ENCODE measurements at regions not wholly inside any gene's neighbourhood (a gene's known extent, or its start where the extent isn't known, plus 50 kb on each side); places are given as distances from the start of the nearest gene placed in this dataset.

GRCh38 chr2:122545821-122546220, 790.4 kb downstream of the TSN start:
- Histone ChIP-seq H3K4me2 (ENCODE audit: insufficient read depth, low read length) (no peak overlapping the region), H3K4me3 (no peak overlapping the region), H3K27ac (ENCODE audit: extremely low read depth, low read depth, low read length) (no peak overlapping the region), H3K9me3 (replicated peaks; ENCODE audit: control insufficient read depth, insufficient read depth, low read depth, low read length) (no peaks in the 10 kb centered on the region), H3K27me3 (ENCODE audit: control insufficient read depth in 2 of 2, insufficient read depth in 2 of 2, low read length in 2 of 2) (no peaks in the 10 kb centered on the region), H3K4me1 (replicated peaks in 1 of 2; ENCODE audit: control insufficient read depth in 2 of 2, insufficient read depth in 2 of 2, low read length in 2 of 2) (no peaks in the 10 kb centered on the region), H3K79me2 (ENCODE audit: control insufficient read depth, insufficient read depth, low read length) (no peaks in the 10 kb centered on the region), H2AFZ (ENCODE audit: low read depth, low read length) (no peak overlapping the region), H3K9ac (ENCODE audit: insufficient read depth in 1 of 2, low read depth in 2 of 2, low read length in 2 of 2) (no peak overlapping the region), H3K9me1 (ENCODE audit: control insufficient read depth, insufficient read depth, low read length) (no peaks in the 10 kb centered on the region), H4K20me1 (replicated peaks; ENCODE audit: control insufficient read depth, insufficient read depth, low read length) (no peaks in the 10 kb centered on the region), H3K36me3 (ENCODE audit: control insufficient read depth, insufficient read depth, low read length) (no peaks in the 10 kb centered on the region)
- no TSS peak for BruUV-seq (replicated peaks)
- ChIA-PET CTCF (ENCODE audit: low intra/inter-chr PET ratio) (no interaction called here), POLR2A (no interaction called here)
- in situ Hi-C loops (cut with MboI) (no loop called here), intact Hi-C loops (cut with micrococcal nuclease) (no loop called here)
- FAIRE-seq (no peak), DNase-seq (ENCODE audit: extremely low read depth in 1 of 4, low spot score in 3 of 4) (no peak), ATAC-seq (no peak)
- WGBS (ENCODE audit: insufficient coverage, low coverage, missing lambda C conversion rate), result 10% methylated on average over 4 of the region's 4 CpGs
- no peak for TF ChIP-seq NFIX (CRISPR knock-in tag; IDR thresholded peaks at IDR 0.05; ENCODE audit: low read depth)
- TF ChIP-seq, protein P1, sequence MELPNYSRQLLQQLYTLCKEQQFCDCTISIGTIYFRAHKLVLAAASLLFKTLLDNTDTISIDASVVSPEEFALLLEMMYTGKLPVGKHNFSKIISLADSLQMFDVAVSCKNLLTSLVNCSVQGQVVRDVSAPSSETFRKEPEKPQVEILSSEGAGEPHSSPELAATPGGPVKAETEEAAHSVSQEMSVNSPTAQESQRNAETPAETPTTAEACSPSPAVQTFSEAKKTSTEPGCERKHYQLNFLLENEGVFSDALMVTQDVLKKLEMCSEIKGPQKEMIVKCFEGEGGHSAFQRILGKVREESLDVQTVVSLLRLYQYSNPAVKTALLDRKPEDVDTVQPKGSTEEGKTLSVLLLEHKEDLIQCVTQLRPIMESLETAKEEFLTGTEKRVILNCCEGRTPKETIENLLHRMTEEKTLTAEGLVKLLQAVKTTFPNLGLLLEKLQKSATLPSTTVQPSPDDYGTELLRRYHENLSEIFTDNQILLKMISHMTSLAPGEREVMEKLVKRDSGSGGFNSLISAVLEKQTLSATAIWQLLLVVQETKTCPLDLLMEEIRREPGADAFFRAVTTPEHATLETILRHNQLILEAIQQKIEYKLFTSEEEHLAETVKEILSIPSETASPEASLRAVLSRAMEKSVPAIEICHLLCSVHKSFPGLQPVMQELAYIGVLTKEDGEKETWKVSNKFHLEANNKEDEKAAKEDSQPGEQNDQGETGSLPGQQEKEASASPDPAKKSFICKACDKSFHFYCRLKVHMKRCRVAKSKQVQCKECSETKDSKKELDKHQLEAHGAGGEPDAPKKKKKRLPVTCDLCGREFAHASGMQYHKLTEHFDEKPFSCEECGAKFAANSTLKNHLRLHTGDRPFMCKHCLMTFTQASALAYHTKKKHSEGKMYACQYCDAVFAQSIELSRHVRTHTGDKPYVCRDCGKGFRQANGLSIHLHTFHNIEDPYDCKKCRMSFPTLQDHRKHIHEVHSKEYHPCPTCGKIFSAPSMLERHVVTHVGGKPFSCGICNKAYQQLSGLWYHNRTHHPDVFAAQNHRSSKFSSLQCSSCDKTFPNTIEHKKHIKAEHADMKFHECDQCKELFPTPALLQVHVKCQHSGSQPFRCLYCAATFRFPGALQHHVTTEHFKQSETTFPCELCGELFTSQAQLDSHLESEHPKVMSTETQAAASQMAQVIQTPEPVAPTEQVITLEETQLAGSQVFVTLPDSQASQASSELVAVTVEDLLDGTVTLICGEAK (IDR thresholded peaks at IDR 0.05), result no peak
- TF ChIP-seq, protein P1 (CRISPR knock-in tag; IDR thresholded peaks at IDR 0.05), result no peak
- no peak for TF ChIP-seq NUFIP1 (IDR thresholded peaks at IDR 0.05; ENCODE audit: partially characterized antibody)
- TF ChIP-seq RBM25 (IDR thresholded peaks at IDR 0.05; ENCODE audit: low read depth, low read length, severe bottlenecking), result no peak
- TF ChIP-seq EHMT2 (IDR thresholded peaks at IDR 0.05), result no peak
- TF ChIP-seq, protein P2, sequence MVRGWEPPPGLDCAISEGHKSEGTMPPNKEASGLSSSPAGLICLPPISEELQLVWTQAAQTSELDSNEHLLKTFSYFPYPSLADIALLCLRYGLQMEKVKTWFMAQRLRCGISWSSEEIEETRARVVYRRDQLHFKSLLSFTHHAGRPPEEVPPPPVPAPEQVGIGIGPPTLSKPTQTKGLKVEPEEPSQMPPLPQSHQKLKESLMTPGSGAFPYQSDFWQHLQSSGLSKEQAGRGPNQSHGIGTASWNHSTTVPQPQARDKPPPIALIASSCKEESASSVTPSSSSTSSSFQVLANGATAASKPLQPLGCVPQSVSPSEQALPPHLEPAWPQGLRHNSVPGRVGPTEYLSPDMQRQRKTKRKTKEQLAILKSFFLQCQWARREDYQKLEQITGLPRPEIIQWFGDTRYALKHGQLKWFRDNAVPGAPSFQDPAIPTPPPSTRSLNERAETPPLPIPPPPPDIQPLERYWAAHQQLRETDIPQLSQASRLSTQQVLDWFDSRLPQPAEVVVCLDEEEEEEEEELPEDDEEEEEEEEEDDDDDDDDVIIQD (CRISPR knock-in tag; IDR thresholded peaks at IDR 0.05), result no peak
- TF ChIP-seq HMGN3 (IDR thresholded peaks at IDR 0.05; ENCODE audit: borderline replicate concordance, extremely low read depth, insufficient read length, low read depth, low read length), result no peak
- no peak for TF ChIP-seq ATF7 (IDR thresholded peaks at IDR 0.05)
- TF ChIP-seq, protein P3, sequence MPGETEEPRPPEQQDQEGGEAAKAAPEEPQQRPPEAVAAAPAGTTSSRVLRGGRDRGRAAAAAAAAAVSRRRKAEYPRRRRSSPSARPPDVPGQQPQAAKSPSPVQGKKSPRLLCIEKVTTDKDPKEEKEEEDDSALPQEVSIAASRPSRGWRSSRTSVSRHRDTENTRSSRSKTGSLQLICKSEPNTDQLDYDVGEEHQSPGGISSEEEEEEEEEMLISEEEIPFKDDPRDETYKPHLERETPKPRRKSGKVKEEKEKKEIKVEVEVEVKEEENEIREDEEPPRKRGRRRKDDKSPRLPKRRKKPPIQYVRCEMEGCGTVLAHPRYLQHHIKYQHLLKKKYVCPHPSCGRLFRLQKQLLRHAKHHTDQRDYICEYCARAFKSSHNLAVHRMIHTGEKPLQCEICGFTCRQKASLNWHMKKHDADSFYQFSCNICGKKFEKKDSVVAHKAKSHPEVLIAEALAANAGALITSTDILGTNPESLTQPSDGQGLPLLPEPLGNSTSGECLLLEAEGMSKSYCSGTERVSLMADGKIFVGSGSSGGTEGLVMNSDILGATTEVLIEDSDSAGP (CRISPR knock-in tag; IDR thresholded peaks at IDR 0.05), result no peak
- TF ChIP-seq ZNF146 (CRISPR knock-in tag; IDR thresholded peaks at IDR 0.05; ENCODE audit: unreplicated experiment), result no peak
- no peak for TF ChIP-seq GTF2E2 (tag; IDR thresholded peaks at IDR 0.05)
- TF ChIP-seq PML (IDR thresholded peaks at IDR 0.05; ENCODE audit: low read length), result no peak
